Endothelial cell of umbilical vein (primary cell): ENCODE measurements at regions not wholly inside any gene's neighbourhood (a gene's known extent, or its start where the extent isn't known, plus 50 kb on each side); places are given as distances from the start of the nearest gene placed in this dataset.

Experiments
- BruUV-seq: library from RNA; stranded (reverse); fragments of 400-500 nt; replicated peaks from 2 replicates; lab custom pipeline; 2021; lab: Mats Ljungman, UMichigan
- CTCF ChIA-PET: fragments of 300-600, 350-600 bp; sonication (Branson Sonifier 250); formaldehyde crosslinking; loops from one replicate; lab custom pipeline; 2021; ENCODE audit warnings: antibody characterized with exemption, inconsistent platforms; lab: Charles Lee
- POLR2A ChIA-PET: fragments of 300-600, 350-600 bp; sonication (Branson Sonifier 250); formaldehyde crosslinking; loops from one replicate; lab custom pipeline; 2021; ENCODE audit warnings: antibody characterized with exemption, inconsistent platforms; lab: Charles Lee
- DNase-seq: peaks from one replicate; pipeline ENCODE4 v3.0.0-alpha.2; 2011; ENCODE audit warnings: low read depth, low spot score
- FAIRE-seq: peaks from 2 replicates; lab custom pipeline; 2011; peaks lifted over from hg19 to GRCh38; lab: Jason Lieb, UNC
- H2AFZ ChIP-seq: 2 replicates; pipeline ENCODE4 v1.6.0; 2012; ENCODE audit warnings: low read depth, low read length, control low read depth, inconsistent platforms
- H3K27ac ChIP-seq: 2 replicates; pipeline ENCODE4 v1.5.1; 2011; ENCODE audit warnings: low read depth, mild to moderate bottlenecking, control low read depth, low read length, moderate library complexity; ENCODE audit not compliant: insufficient read depth
- H3K27me3 ChIP-seq, 2 experiments: 2 replicates each; pipeline versions ENCODE4 v1.6.0 to v1.6.1; 2011; ENCODE audit warnings: low read length in 2 of 2, mixed read lengths in 1 of 2; ENCODE audit not compliant: control insufficient read depth in 2 of 2, insufficient read depth in 2 of 2
- H3K36me3 ChIP-seq, 2 experiments: 2 replicates in 1 of 2; 3 replicates in 1 of 2; pipeline ENCODE4 v1.5.1; 2011; ENCODE audit warnings: low read length in 2 of 2, mild to moderate bottlenecking in 1 of 2, moderate library complexity in 1 of 2; ENCODE audit not compliant: control insufficient read depth in 2 of 2, insufficient read depth in 2 of 2; ENCODE audit errors: extremely low read depth in 1 of 2
- H3K4me1 ChIP-seq: 3 replicates; pipeline ENCODE4 v1.5.1; 2011; ENCODE audit warnings: mild to moderate bottlenecking, low read length; ENCODE audit not compliant: control insufficient read depth, insufficient read depth; ENCODE audit errors: extremely low read depth
- H3K4me2 ChIP-seq: 2 replicates; pipeline ENCODE4 v1.6.1; 2011; ENCODE audit warnings: low read length, control low read depth, mixed read lengths; ENCODE audit not compliant: insufficient read depth
- H3K4me3 ChIP-seq, 3 experiments: fragments of 200-600 bp in 1 of 3; sonication (generic), shearing (Covaris generic) in 1 of 3; replicated peaks in 1 of 3; 2 replicates each; pipeline ENCODE4 v1.5.1; 2011 to 2016; ENCODE audit warnings: control low read depth in 3 of 3, low read length in 3 of 3, mild to moderate bottlenecking in 2 of 3, inconsistent platforms in 1 of 3, low read depth in 1 of 3, moderate library complexity in 1 of 3; ENCODE audit not compliant: insufficient read depth in 1 of 3
- H3K79me2 ChIP-seq: 2 replicates; pipeline ENCODE4 v1.6.0; 2012; ENCODE audit warnings: low read length, inconsistent platforms; ENCODE audit not compliant: control insufficient read depth, insufficient read depth
- H3K9ac ChIP-seq: replicated peaks from 2 replicates; pipeline ENCODE3; 2011; ENCODE audit warnings: low read length, control low read depth; ENCODE audit not compliant: insufficient read depth; ENCODE audit errors: extremely low read depth
- H3K9me1 ChIP-seq: replicated peaks from 3 replicates; pipeline ENCODE4 v1.6.0; 2011; ENCODE audit warnings: mild to moderate bottlenecking, low read length; ENCODE audit not compliant: control insufficient read depth, insufficient read depth; ENCODE audit errors: extremely low read depth
- H3K9me3 ChIP-seq: replicated peaks from 2 replicates; pipeline ENCODE4 v1.5.1; 2012; ENCODE audit warnings: low read length, inconsistent platforms; ENCODE audit not compliant: control insufficient read depth, insufficient read depth
- H4K20me1 ChIP-seq: replicated peaks from 2 replicates; pipeline ENCODE3; 2011; ENCODE audit warnings: mild to moderate bottlenecking, low read length; ENCODE audit not compliant: control insufficient read depth, insufficient read depth; ENCODE audit errors: extremely low read depth
- EZH2 ChIP-seq: IDR thresholded peaks from 2 replicates; pipeline ENCODE4 v1.6.1; 2012; ENCODE audit warnings: borderline replicate concordance, low read depth, mild to moderate bottlenecking, moderate library complexity, low read length, inconsistent platforms; ENCODE audit not compliant: severe bottlenecking
- FOS ChIP-seq: IDR thresholded peaks from 2 replicates; pipeline ENCODE4 v1.6.1; 2011; ENCODE audit warnings: mild to moderate bottlenecking, low read length, moderate library complexity, borderline replicate concordance; ENCODE audit not compliant: insufficient read depth
- GATA2 ChIP-seq: IDR thresholded peaks from 2 replicates; pipeline ENCODE4 v1.7.0; 2011; ENCODE audit warnings: low read depth, mild to moderate bottlenecking, moderate library complexity, mixed read lengths, low read length; ENCODE audit not compliant: insufficient read length, insufficient read depth
- JUN ChIP-seq: IDR thresholded peaks from 2 replicates; pipeline ENCODE4 v1.6.1; 2011; ENCODE audit warnings: borderline replicate concordance, low read depth; ENCODE audit not compliant: insufficient read length, insufficient read depth
- MYC ChIP-seq: IDR thresholded peaks from one replicate; pipeline ENCODE4 v1.6.1; 2011; ENCODE audit warnings: mild to moderate bottlenecking, low read depth, low read length
- POLR2A ChIP-seq: IDR thresholded peaks from 2 replicates; pipeline ENCODE4 v1.6.1; 2012; ENCODE audit warnings: low read depth, mild to moderate bottlenecking, control low read depth, low read length
- POLR2AphosphoS5 ChIP-seq: IDR thresholded peaks from 2 replicates; pipeline ENCODE4 v1.6.1; 2012; ENCODE audit warnings: low read depth, mild to moderate bottlenecking, control low read depth, low read length, moderate library complexity; ENCODE audit not compliant: insufficient read depth
- dilution Hi-C: fragments of 300-500 bp; cut with MboI; formaldehyde crosslinking; loops from one replicate; pipeline ENCODE4 v1.15.0; 2019; ENCODE audit warnings: low sequenced_read_pairs; ENCODE audit not compliant: extremely low pct_ligation_motif_present
- intact Hi-C: fragments of 100-400 bp; cut with micrococcal nuclease; formaldehyde crosslinking; loops from one replicate; pipeline ENCODE4 v1.10.0; 2022
- TF ChIP-seq, protein P1 (sequence below), 2 donors: IDR thresholded peaks; 1 replicate in 1 of 2; 2 replicates in 1 of 2; pipeline ENCODE4 v1.5.1; 2011; ENCODE audit warnings: low read length in 2 of 2, mild to moderate bottlenecking in 2 of 2, moderate library complexity in 2 of 2, control low read depth in 1 of 2, inconsistent platforms in 1 of 2, low read depth in 1 of 2; ENCODE audit not compliant: insufficient read depth in 1 of 2; ENCODE audit errors: extremely low read depth in 1 of 2
- TF ChIP-seq, protein P2 (sequence below): IDR thresholded peaks from 2 replicates; pipeline ENCODE4 v1.6.1; 2011; ENCODE audit not compliant: insufficient read depth, insufficient read length

DNA sequence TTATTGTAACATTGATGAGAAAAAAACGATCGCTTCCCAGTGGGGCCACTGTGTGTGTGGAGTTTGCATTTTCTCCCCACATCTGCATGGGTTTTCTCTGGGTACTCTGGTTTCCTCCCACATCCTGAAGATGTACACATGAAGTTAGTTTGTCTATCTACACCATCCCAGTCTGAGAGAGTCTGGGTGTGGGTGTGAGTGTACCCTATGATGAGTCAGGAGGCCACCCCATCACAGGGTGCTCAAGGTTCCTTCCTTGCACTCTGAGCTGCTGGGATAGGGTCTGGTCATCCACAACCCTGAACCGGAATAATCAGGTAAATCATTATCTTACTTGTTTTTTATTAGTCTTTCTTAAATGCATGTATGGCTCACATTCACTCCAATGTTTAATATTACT lies 457.1 kb downstream of the NTRK3 start:
- POLR2A ChIA-PET: no interaction called here
- no peak overlapping the region for H3K9ac ChIP-seq
- H2AFZ ChIP-seq: no peak overlapping the region
- no peaks in the 10 kb centered on the region for H3K27me3 ChIP-seq
- dilution Hi-C loops (no loop called here), intact Hi-C loops (no loop called here)
- FAIRE-seq (no peak), DNase-seq (no peak)
- H3K79me2 ChIP-seq: no peaks in the 10 kb centered on the region
- BruUV-seq: no TSS peak
- no peaks in the 10 kb centered on the region for H3K36me3 ChIP-seq
- H3K27ac ChIP-seq: no peak overlapping the region
- no peaks in the 10 kb centered on the region for H4K20me1 ChIP-seq
- no peaks in the 10 kb centered on the region for H3K9me3 ChIP-seq
- CTCF ChIA-PET: no interaction called here
- H3K4me1 ChIP-seq: no peaks in the 10 kb centered on the region
- TF ChIP-seq GATA2 (no peak), MYC (no peak), JUN (no peak), POLR2AphosphoS5 (no peak), FOS (no peak), EZH2 (no peak), POLR2A (no peak)
- TF ChIP-seq, protein P1, sequence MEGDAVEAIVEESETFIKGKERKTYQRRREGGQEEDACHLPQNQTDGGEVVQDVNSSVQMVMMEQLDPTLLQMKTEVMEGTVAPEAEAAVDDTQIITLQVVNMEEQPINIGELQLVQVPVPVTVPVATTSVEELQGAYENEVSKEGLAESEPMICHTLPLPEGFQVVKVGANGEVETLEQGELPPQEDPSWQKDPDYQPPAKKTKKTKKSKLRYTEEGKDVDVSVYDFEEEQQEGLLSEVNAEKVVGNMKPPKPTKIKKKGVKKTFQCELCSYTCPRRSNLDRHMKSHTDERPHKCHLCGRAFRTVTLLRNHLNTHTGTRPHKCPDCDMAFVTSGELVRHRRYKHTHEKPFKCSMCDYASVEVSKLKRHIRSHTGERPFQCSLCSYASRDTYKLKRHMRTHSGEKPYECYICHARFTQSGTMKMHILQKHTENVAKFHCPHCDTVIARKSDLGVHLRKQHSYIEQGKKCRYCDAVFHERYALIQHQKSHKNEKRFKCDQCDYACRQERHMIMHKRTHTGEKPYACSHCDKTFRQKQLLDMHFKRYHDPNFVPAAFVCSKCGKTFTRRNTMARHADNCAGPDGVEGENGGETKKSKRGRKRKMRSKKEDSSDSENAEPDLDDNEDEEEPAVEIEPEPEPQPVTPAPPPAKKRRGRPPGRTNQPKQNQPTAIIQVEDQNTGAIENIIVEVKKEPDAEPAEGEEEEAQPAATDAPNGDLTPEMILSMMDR (IDR thresholded peaks at IDR 0.05; ENCODE audit: extremely low read depth in 1 of 2, insufficient read depth in 1 of 2, low read depth in 1 of 2, low read length in 2 of 2): no peak
- TF ChIP-seq, protein P2, sequence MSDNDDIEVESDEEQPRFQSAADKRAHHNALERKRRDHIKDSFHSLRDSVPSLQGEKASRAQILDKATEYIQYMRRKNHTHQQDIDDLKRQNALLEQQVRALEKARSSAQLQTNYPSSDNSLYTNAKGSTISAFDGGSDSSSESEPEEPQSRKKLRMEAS: no peak
- no peak overlapping the region for H3K4me3 ChIP-seq
- H3K9me1 ChIP-seq: no peaks in the 10 kb centered on the region
- no peak overlapping the region for H3K4me2 ChIP-seq
